ENCODE measurements at regions not wholly inside any gene's neighbourhood (a gene's known extent, or its start where the extent isn't known, plus 50 kb on each side); places are given as distances from the start of the nearest gene placed in this dataset.

DNA sequence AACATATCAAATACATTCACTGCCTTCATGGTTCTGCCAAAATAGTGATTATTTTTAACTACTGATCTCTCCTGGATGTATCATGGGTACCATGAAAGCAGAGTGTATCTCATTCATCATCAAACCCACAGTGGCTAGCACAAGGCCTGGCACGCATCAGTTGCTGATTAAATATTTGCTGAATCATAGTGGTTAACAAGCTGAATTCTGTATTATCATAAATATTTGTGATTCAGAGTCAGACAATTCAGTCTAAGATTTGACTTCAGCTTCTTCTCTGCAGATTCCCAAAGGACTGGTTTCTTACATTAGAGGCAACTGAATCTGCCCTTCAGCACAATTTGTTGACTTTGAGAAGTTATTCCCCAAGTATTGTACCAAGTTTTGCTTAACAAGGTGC lies 715.8 kb upstream of the LRRC4C start:
- peak; percentile 55 for DNase-seq (ENCODE audit: low spot score)

DNA sequence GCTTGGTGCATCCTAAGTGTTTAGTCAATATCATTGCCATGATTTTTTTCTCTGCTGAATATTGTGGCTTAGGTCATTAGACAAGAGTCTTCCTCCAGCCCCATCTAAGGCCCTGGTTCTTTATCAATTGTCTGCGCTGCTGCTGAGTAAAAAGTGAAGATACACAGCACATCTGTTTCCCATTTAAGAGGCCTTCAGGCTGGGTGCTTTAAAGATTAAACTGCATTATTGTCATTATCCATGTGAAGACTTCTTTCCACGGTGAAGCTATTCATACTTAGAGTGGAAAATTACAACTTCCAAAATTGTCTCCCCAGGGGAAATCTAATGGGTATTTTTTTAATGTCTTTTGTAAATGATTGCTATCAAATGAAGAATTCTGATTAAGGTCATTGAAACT lies 719.8 kb upstream of the LRRC4C start:
- DNase-seq (ENCODE audit: low spot score) = no peak

DNA sequence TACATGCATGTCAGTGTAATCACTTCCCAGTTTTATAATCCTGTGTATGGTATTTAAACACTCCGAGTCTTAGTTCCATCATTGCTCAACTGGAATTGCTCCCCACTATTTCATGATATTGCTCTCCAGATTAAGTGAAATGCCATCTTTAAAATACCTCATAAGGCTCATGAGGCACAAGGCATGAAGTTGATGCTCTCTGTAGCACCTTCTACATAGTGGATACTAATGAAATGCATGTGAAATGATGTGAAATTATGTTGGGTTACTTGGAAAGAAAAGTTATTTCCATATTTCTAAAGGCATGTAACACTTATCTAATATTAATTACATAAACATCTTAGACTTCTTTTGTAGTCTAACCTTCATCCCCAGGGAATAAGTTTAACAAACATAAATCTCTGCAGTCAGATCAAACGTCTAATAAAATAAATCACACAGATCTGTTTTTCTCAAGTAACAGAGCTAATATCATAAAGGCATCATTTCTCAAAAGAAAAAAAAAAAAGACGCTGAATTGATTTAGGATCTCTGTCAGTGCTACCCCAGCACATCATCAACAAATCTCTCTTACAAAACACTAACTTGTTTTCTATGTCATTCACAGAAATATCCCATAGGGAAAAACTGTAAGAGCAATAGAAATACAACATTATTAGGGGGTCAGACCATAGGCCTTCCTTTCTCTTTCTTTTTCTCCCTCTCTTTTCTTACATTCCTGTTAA lies 736.0 kb upstream of the LRRC4C start:
- no peak for DNase-seq (ENCODE audit: low spot score)

DNA sequence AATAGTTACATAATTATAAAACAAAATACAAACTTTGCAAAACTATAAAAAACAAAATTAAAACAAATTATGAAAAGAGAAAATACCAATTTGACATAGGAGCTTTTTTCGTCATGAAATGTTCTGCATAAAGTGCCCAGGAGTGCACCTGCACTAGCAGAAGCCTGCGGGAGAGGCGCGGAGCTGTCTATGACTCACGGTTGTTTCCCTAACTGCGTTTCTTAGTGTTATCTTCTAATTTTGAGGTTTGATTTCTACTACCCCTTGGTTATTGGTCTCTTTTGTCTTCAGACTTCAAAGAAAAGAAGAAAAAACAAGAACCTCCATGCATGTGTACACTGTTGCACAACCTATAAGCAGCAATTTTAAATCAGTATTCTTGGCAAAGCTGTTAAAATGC lies 740.9 kb upstream of the LRRC4C start:
- DNase-seq (ENCODE audit: low spot score) = no peak

DNA sequence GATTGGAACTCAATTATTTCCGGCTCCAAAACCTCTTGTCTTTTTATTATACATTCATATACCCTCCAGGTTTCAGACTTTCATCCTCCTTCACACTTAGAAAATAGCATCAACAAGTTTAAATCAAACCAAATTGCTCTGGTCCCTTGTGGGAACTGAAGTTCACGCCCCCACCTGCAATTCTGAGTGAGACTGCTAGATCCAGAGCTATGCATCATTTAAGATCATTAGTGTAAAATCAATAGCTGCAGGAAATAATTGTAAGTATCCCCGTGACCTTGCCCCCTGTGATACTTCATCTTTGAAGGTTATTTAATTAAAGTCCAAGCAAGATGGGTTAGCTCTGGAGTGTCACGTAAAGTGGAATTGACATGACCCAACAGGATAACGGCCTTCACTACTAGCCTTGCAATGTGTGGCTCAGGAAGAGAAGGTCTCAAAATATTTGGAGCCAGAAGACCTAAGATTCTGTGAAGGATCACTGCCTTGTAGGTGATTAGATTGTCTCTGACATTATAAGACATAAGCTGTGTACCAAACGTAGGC lies 742.2 kb upstream of the LRRC4C start:
- no peak for DNase-seq (ENCODE audit: low spot score)

DNA sequence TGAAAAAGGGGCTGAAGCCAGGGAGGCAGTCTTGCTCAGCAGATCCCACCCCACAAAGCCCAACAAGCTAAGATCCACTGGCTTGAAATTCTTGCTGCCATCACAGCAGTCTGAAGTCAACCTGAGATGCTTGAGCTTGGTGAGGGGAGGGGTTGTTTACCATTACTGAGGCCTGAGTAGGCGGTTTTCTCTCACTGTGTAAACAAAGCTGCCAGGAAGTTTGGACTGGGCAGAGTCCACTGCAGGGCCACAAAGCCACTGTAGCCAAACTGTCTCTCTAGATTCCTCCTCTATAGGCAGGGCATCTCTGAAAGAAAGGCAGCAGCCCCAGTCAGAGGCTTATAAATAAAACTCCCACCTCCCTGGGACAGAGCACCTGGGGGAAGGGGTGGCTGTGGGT lies 746.1 kb upstream of the LRRC4C start:
- peak; percentile 71 for DNase-seq (ENCODE audit: low spot score)

DNA sequence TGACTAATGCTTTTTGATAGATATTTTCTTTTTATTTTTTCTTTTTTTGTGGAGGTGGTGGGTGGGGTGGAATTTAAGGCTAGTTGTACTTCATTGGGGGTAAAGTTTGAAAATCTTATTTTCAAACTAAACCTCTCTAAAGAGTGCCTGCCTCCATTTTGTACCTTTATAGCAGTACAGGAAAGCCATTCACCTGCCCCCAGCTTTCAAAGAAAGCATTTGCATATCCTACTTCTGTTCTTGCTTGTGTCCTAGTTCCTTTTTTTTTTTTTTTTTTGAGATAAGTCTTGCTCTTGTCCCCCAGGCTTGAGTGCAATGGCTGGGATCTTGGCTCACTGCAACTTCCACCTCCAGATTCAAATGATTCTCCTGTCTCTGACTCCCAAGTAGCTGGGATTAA lies 766.2 kb upstream of the LRRC4C start:
- no peak for DNase-seq (ENCODE audit: low spot score)

DNA sequence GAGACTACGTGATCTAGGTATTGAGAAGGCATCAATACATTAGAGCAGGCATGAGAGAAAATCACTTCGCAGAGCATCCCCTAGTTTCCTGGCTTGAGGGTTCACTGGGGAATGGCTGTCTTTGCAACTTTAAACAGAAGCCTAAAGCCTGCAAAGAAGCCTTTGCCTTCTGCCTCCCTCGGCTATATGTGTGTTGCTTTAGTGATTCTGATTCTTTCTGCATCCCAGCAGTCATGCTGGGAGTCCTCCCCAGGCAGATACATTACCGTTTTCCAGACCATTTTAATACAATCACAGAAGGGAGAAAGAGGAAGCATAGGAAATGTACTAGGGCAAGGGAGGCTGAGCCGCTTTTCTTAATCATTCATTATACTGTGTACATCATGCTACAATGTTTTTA lies 773.2 kb upstream of the LRRC4C start:
- DNase-seq (ENCODE audit: low spot score) = no peak

DNA sequence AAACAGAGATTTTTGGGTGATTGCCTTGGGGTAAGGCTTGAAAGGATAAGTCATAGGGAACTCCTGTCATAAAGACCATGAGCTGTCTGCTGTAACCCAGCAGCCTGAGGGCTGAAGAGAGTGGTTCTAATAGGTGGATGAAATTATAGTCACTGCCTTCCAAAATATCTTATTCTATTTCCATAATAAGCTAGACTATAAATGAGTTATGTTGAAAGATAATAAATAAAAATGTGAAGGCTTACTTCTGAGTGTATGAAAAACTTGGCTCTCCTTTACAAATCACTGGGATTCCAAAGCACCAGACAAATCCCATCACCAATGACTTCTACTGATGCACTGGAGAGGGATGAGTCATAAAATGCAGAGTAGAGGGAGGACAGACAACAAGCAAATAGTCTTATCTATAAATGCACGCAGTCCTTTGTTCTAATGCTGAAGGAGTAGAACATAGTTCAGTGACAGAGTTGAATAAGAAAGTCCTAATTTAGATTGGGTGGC lies 775.0 kb upstream of the LRRC4C start:
- DNase-seq (ENCODE audit: low spot score) = no peak

DNA sequence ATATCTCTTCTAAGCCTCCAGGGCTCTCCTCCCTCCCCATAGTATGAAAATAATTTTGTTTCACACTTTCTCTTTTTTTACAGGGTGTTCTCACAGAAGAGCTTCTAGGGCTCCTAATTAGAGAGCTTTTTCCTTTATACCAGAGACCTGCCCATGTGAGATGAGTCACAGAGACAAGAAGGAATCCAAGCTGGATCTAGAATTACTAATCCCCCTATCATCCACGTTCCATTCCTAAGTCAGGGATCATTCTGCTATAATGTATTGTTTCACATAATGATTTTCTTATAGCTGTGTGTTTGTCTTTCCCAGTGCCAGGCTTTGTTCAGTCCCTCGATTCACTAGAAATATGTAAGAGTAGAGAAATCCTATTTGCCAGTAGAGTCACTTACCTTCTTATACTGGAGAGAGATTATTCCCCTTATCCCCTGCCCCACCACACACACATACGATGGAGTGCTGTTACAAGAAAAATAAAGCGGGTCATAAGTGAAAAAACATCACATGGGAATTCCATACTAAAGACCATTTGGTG lies 778.3 kb upstream of the LRRC4C start:
- no peak for DNase-seq (ENCODE audit: low spot score)

DNA sequence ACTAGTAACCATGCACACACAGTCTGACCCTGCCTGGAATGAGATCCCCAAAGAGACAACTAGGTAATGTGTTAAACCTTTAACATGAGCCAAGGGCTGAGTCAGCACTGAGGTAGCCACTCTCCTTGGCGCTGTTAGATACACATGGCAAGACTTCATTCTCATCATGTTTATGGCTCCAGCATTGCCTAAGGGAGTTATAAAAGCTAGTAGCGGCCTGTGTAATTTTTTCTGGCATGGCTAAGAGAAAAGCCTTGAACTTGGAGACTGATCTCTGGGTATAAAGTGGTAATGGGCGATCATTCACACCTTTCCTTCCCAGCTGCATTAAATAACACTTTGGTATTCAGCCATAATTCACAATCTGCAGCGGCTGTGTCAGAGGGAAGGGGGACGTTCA lies 779.7 kb upstream of the LRRC4C start:
- peak; percentile 39 for DNase-seq (ENCODE audit: low spot score)

DNA sequence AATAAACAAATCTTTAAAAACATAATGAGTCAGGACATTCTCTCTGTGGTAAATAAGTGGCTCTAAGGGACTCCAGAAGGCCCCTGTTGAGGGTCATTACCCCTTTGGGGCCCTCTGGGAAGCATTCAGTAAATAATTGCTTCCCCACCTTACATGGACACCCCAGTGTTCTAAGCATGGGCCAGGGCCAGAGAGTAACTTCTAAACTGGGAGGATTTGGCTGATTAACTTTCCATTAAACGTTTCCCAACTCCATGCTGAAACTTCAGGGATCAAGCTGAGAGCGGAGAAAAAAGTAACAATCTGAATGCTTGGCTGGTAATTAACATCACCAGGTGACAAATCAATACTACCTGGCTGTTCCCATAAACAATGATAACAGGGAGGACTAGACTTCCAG lies 783.9 kb upstream of the LRRC4C start:
- DNase-seq (ENCODE audit: low spot score) = no peak

DNA sequence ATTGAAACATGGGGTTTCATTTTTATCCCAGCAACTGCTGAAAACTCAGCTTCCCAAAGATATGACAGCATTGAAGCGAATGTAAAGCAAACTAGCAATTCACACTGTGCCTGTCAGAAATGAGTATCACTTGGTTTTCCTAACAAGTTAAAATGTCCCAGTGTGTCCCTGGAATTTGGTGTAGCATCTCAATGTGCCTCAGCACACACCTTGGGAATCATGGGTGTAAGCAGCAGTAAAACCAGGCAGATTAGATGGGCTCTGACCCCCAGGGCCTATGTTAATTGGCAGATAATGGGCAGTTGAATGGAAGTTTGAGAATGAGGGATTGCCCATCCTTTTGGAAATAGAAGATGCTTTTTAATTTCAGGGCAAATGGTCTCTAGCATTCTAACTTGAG lies 784.9 kb upstream of the LRRC4C start:
- DNase-seq (ENCODE audit: low spot score) = no peak

DNA sequence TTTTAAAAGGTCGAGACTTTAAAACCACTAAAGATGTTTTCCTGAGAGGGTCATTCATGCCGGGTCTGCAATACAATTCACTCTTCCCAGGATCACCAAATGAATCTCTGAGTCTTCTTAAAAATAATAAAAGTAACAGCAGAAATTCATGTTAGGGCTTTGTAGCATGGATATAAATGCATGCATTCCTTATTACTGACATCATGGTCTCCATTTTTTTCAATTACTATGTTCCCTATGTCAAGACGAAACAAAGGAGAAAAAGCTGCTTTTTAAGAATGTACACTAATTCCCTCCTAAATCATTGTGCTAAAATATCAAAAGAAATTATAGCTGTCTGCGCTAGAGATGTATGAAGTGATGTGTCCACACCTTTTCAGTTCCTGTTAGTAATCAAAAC lies 789.9 kb upstream of the LRRC4C start:
- DNase-seq (ENCODE audit: low spot score) = no peak

DNA sequence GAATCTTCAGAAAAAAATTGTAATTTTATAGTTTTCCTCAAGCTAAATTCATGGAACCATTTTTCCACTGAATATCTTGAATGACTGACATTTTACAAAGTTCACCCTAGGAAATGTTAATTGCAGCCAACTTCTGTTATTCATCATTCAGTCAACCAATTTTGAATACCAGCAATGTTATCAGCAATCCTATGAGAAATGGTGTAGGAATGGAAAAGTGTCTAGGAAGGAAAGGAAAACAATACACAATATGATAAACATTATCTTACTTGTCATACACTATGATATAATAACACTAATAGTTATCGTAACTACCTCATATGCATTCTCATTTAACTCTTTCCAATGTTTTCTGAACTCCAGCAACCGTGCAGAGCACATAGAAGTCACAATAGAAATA lies 790.5 kb upstream of the LRRC4C start:
- DNase-seq (ENCODE audit: low spot score) = no peak

DNA sequence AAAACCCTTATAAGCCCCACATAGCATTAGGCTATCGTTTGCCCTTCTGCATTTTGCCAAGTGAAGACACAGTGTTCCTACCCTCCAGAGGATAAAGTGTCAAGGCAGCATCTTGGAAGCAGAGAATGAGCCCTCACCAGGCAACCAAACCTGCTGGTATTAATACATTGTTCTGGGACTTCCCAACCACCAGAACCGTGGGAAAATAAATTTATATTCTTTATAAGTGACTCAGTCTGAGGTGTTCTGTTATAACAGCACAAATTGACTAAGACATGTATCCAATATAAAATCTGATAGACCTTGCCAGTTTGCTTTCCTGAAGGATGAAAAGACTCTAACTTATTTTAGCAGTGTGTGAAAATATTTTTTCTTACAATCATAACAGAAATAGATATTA lies 792.5 kb upstream of the LRRC4C start:
- DNase-seq (ENCODE audit: low spot score) = no peak

DNA sequence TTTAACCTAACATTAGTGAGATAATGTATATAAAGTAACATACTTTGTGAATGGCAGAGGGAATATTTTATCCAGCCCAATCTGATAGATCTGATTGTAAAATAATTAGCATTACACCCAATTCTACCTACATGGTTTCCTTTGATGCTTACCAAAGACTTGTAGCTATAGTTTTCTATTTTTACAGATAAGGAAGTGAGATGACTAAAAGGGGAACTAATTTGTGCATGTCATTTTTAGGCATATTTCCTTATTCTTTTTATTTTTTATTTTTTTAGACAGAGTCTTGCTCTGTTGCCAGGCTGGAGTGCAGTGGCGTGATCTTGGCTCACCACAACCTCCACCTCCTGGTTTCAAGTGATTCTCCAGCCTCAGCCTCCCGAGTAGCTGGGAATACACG lies 793.7 kb upstream of the LRRC4C start:
- DNase-seq (ENCODE audit: low spot score) = no peak

DNA sequence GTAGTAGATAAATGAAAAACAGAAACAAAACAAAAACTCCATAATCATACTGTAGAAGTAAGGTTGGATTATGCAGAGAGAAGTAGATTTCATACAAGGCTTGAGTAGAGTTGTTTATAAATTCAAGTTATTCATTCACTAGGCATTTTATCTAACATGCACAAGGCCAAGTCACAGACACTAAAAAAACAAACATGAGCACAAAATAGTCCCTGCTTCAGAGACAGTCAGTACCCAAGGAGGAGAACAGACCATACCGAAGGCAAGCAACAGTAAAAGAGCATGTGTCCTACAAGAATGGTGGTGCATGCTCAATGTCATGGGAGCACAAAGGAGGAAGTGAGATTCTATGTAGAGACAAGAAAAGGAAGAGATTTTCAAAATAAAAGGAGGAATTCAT lies 796.5 kb upstream of the LRRC4C start:
- no peak for DNase-seq (ENCODE audit: low spot score)

DNA sequence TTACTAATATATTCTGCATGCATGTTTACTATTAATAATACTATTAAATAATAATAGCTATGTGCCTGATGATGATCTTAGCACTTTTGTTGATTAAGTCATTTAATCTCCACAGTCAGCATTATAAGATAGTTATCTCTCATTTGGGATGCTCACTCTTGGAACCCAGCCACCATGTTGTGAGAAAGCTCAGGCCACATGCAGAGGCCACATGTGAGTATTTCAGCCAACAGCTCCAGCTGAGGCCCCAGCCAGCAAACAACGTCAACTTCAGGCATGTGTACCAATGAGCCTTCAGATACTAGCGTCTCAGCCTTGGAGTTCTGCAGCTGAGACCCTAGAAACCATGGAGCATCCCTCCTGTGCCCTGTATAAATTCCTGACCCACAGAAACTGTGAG lies 798.1 kb upstream of the LRRC4C start:
- no peak for DNase-seq (ENCODE audit: low spot score)

DNA sequence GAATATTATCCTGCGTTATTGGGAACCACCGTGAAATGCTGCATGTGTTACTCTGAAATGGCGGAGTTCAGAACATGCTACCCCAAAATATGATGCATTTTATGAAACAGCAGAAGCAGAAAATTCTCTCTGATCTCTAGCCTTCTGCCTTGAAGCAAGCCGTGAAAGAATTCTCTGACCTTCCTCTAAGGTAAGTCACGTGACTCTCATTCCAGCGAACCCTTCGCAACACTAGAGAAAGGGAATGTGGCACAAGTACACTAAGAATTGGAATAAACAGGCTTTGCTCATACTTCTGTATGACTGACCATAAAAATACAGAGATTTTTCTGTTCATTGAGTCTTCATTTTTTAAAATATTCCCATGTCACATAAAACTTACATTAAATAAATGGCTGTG lies 805.6 kb upstream of the LRRC4C start:
- DNase-seq (ENCODE audit: low spot score) = no peak

DNA sequence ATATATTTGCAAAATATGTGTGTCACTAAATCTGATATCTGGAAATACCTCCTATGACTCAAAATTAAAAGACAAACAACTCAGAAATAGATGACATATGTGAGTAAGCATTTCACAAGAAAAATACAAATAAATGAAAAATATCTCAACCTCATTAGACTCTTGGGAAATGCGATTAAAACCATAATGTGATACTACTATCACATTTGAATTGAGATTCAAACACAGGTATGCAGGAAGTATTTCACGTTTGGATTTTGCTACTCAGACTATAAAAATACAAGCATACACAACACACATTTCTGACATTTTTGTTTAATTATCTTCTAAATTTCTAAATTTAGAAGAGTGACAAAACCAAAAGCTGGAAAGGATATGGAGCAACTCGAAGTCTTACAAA lies 811.9 kb upstream of the LRRC4C start:
- no peak for DNase-seq (ENCODE audit: low spot score)

DNA sequence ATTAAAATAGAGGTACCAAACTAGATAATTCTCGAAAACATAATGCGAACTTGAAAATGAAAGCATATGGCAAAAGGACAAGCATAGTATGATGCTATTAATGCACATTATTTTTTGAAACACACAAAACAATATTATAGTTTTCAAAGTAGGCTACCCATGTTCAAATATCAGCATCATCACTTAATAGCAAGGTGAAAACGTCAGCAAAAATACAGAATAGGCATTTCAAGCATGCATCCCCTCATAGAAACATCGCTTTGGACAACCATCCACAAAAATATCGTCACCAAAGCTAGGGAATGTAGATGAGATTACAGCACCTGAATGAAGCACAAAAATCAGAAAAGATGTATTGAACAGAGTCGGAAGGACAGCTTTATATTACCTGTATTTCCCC lies 814.5 kb upstream of the LRRC4C start:
- no peak for DNase-seq (ENCODE audit: low spot score)

DNA sequence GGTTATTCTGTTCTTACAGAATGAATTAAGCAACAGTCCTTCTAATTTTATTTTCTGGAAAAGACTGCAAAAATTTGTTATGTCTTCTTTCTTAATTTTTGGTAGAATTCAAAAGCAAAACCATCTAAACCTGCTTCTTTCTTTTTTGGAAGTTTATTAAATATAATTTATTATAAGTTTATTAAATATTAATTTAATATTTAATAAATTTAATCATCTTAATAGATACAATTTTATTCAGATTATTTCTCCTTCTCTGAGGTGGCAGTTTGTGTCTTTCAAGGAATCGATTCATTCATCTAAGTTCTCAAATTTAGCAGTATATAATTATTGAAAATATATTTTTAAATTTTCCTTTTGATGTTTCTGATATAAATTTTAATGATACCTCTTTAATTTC lies 837.5 kb upstream of the LRRC4C start:
- no peak for DNase-seq (ENCODE audit: low spot score)

DNA sequence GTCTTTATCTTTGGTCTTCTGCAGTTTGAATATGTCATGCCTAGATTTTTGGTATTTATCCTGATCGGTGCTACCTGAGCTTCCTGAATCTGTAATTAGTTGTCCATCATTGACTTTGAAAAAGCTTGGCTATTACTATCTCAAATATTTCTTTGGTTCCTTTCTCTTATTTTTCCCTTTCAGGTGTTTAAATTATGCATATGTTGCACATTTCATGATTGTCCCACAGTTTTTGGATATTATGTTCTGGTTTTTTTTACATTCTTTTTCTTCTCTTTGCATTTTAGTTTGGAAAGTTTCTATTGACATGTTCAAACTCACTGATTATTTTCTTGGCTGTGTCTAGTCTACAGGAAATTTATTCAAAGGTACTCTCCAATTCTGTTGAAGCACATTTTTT lies 840.3 kb upstream of the LRRC4C start:
- DNase-seq (ENCODE audit: low spot score) = no peak

All from H4 (cell line).